K562 (cell line): ENCODE measurements at regions not wholly inside any gene's neighbourhood (a gene's known extent, or its start where the extent isn't known, plus 50 kb on each side); places are given as distances from the start of the nearest gene placed in this dataset.

ENCODE experiments used
- ATAC-seq: fragments of 200-7000 bp; cut with Tn5 transposase; 3 replicates; pipeline ENCODE4 v1.9.1; 2020; ENCODE audit warnings: moderate library complexity
- BruUV-seq: library from RNA; stranded (reverse); fragments of 400-500 nt; replicated peaks from 2 replicates; lab custom pipeline; 2021; lab: Mats Ljungman, UMichigan
- CTCF ChIA-PET: fragments of 300-600 bp; formaldehyde crosslinking; extraction: SDS; loops from one replicate; lab custom pipeline; 2021; ENCODE audit warnings: low intra/inter-chr PET ratio; lab: Yijun Ruan, JAX
- POLR2A ChIA-PET: fragments of 300-600, 350-650 bp; sonication (Branson Sonifier 250); formaldehyde crosslinking; extraction: SDS; loops from one replicate; lab custom pipeline; 2021; ENCODE audit warnings: antibody characterized with exemption, inconsistent platforms; lab: Yijun Ruan, JAX
- DNase-seq, 4 experiments: peaks; one replicate each; pipeline versions ENCODE4 v3.0.0 to v3.0.0-alpha.2; 2011 to 2018; ENCODE audit warnings: low spot score in 3 of 4, mixed read lengths in 3 of 4; ENCODE audit errors: extremely low read depth in 1 of 4
- FAIRE-seq: peaks from 2 replicates; lab custom pipeline; 2011; peaks lifted over from hg19 to GRCh38; lab: Jason Lieb, UNC
- H2AFZ ChIP-seq: 2 replicates; pipeline ENCODE4 v1.6.0; 2011; ENCODE audit warnings: low read depth, low read length, control low read depth, inconsistent platforms
- H3K27ac ChIP-seq: fragments of 200-600 bp; 3 replicates; pipeline ENCODE4 v1.8.0; 2011; ENCODE audit warnings: low read depth, mild to moderate bottlenecking, control low read depth, inconsistent platforms, low read length, moderate library complexity, mixed read lengths; ENCODE audit errors: extremely low read depth
- H3K27me3 ChIP-seq, 2 experiments: fragments of 300-600 bp in 1 of 2; 2 replicates in 1 of 2; 3 replicates in 1 of 2; pipeline versions ENCODE4 v1.6.0 to v1.8.0; 2011; ENCODE audit warnings: inconsistent platforms in 2 of 2, low read length in 2 of 2, mild to moderate bottlenecking in 1 of 2, mixed read lengths in 1 of 2, moderate library complexity in 1 of 2; ENCODE audit not compliant: control insufficient read depth in 2 of 2, insufficient read depth in 2 of 2
- H3K36me3 ChIP-seq: fragments of 300-600 bp; 3 replicates; pipeline ENCODE4 v1.8.0; 2011; ENCODE audit warnings: mild to moderate bottlenecking, low read length, inconsistent platforms; ENCODE audit not compliant: control insufficient read depth, insufficient read depth
- H3K4me1 ChIP-seq, 2 experiments: fragments of 200-600 bp in 1 of 2; replicated peaks in 1 of 2; 2 replicates in 1 of 2; 3 replicates in 1 of 2; pipeline versions ENCODE4 v1.5.1 to v1.8.0; 2011; ENCODE audit warnings: inconsistent platforms in 2 of 2, low read length in 2 of 2, mild to moderate bottlenecking in 1 of 2, mixed read lengths in 1 of 2, moderate library complexity in 1 of 2; ENCODE audit not compliant: control insufficient read depth in 2 of 2, insufficient read depth in 2 of 2
- H3K4me2 ChIP-seq: 2 replicates; pipeline ENCODE4 v1.6.1; 2011; ENCODE audit warnings: low read length, control low read depth, inconsistent platforms, mixed read lengths; ENCODE audit not compliant: insufficient read depth
- H3K4me3 ChIP-seq: fragments of 200-600 bp; sonication (generic), shearing (Covaris generic); 2 replicates; pipeline ENCODE4 v1.5.1; 2016; ENCODE audit warnings: control low read depth, inconsistent platforms
- H3K79me2 ChIP-seq: fragments of 200-600 bp; 3 replicates; pipeline ENCODE4 v1.8.0; 2011; ENCODE audit warnings: low read length, inconsistent platforms; ENCODE audit not compliant: control insufficient read depth, insufficient read depth
- H3K9ac ChIP-seq, 2 experiments: 2 replicates each; pipeline versions ENCODE4 v1.6.0 to v1.6.1; 2011; ENCODE audit warnings: low read depth in 2 of 2, low read length in 2 of 2, control low read depth in 1 of 2, inconsistent platforms in 1 of 2, mild to moderate bottlenecking in 1 of 2, mixed read lengths in 1 of 2; ENCODE audit not compliant: insufficient read depth in 1 of 2
- H3K9me1 ChIP-seq: one replicate; pipeline ENCODE4 v1.6.0; 2011; ENCODE audit warnings: inconsistent platforms, mild to moderate bottlenecking, low read length, moderate library complexity; ENCODE audit not compliant: control insufficient read depth, insufficient read depth
- H3K9me3 ChIP-seq: replicated peaks from 2 replicates; pipeline ENCODE4 v1.5.1; 2011; ENCODE audit warnings: low read depth, low read length, inconsistent platforms; ENCODE audit not compliant: control insufficient read depth, insufficient read depth
- H4K20me1 ChIP-seq: replicated peaks from 2 replicates; pipeline ENCODE4 v1.6.1; 2011; ENCODE audit warnings: low read length, inconsistent platforms, mixed read lengths; ENCODE audit not compliant: control insufficient read depth, insufficient read depth
- E2F8 ChIP-seq: fragments of 450-650 bp; IDR thresholded peaks from 2 replicates; pipeline ENCODE4 v1.7.1; 2018; ENCODE audit warnings: mild to moderate bottlenecking, low read depth; ENCODE audit not compliant: partially characterized antibody
- RNF2 ChIP-seq: sonication (generic); IDR thresholded peaks from 2 replicates; pipeline ENCODE4 v1.6.1; 2016
- SMARCC2 ChIP-seq: fragments of 450-650 bp; IDR thresholded peaks from 2 replicates; pipeline ENCODE4 v1.6.1; 2017; ENCODE audit warnings: antibody characterized with exemption, moderate library complexity, mild to moderate bottlenecking, low read depth
- SREBF1 ChIP-seq: fragments of 150-350 bp; IDR thresholded peaks from 2 replicates; pipeline ENCODE4 v1.6.1; 2014; ENCODE audit warnings: antibody characterized with exemption, low read depth, low read length, borderline replicate concordance
- ZNF407 ChIP-seq: fragments of 450-650 bp; IDR thresholded peaks from 2 replicates; pipeline ENCODE4 v1.6.1; 2016; ENCODE audit warnings: low read depth
- ZNF655 ChIP-seq: fragments of 250-450 bp; sonication (Bioruptor Pico); IDR thresholded peaks from 2 replicates; pipeline ENCODE4 v1.5.0; 2021
- WGBS: fragments of 100-300 bp; shearing (Covaris generic); methylation state at CpG from one replicate; pipeline ENCODE4 v1.1.6; 2016; ENCODE audit warnings: low coverage, mixed read lengths; ENCODE audit not compliant: insufficient coverage; ENCODE audit errors: missing lambda C conversion rate; 5-methylcytosine and 5-hydroxymethylcytosine counted together
- in situ Hi-C: fragments of 300-500 bp; cut with MboI; formaldehyde crosslinking; loops from 4 replicates; pipeline ENCODE4 v1.15.0; 2018; ENCODE audit warnings: inconsistent platforms, mixed read lengths
- intact Hi-C: fragments of 100-400 bp; cut with micrococcal nuclease; formaldehyde crosslinking; loops from 2 replicates; pipeline ENCODE4 v1.14.2; 2022

GRCh38 chr1:105294838-105295237 lies 1545.1 kb downstream of the AMY1C start:
- ATAC-seq = no peak
- in situ Hi-C loops = no loop called here
- no peaks in the 10 kb centered on the region for H4K20me1 ChIP-seq
- no peak overlapping the region for H2AFZ ChIP-seq
- ChIA-PET POLR2A (no interaction called here), CTCF (no interaction called here)
- no peaks in the 10 kb centered on the region for H3K36me3 ChIP-seq
- no peak overlapping the region for H3K27ac ChIP-seq
- no peak for DNase-seq
- no TSS peak for BruUV-seq
- intact Hi-C loops = no loop called here
- H3K9ac ChIP-seq = no peak overlapping the region
- no peaks in the 10 kb centered on the region for H3K79me2 ChIP-seq
- no peaks in the 10 kb centered on the region for H3K9me1 ChIP-seq
- TF ChIP-seq ZNF407 (no peak), SMARCC2 (no peak), SREBF1 (no peak), ZNF655 (CRISPR knock-in tag) (no peak), E2F8 (no peak), RNF2 (no peak)
- FAIRE-seq = no peak
- WGBS = 17% methylated on average over 2 of the region's 2 CpGs
- no peak overlapping the region for H3K4me2 ChIP-seq
- H3K4me1 ChIP-seq = no peaks in the 10 kb centered on the region
- H3K4me3 ChIP-seq = no peak overlapping the region
- no peaks in the 10 kb centered on the region for H3K27me3 ChIP-seq
- no peaks in the 10 kb centered on the region; the same call in 1 of the 2 replicates for H3K9me3 ChIP-seq
